Neural progenitor cell (in vitro differentiated cells): ENCODE measurements at regions not wholly inside any gene's neighbourhood (a gene's known extent, or its start where the extent isn't known, plus 50 kb on each side); places are given as distances from the start of the nearest gene placed in this dataset.

ENCODE experiments used
- CTCF ChIP-seq: fragments of 200-600 bp; sonication (generic); IDR thresholded peaks from 2 replicates; pipeline ENCODE4 v1.5.1; 2017; ENCODE audit warnings: antibody characterized with exemption, mild to moderate bottlenecking
- EZH2 ChIP-seq: fragments of 200-600 bp; sonication (generic); IDR thresholded peaks from 2 replicates; pipeline ENCODE4 v1.6.1; 2017; ENCODE audit warnings: antibody characterized with exemption, mild to moderate bottlenecking, moderate library complexity

DNA sequence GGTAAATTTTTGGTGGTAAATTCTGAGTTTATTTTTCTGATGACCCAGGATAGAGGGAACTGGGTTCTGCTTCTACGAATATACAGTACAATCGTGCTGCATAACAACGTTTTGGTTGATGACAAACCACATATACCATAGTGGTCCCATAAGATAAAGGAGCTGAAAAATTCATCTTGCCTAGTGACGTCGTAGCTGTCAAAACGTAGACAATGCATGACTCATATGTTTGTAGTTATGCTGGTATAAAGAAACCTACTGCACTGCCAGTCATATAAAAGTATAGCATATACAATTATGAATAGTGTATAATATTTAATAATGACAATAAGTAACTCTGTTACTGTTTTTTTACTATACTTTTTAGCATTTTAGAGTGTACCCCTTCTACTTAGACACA is 244.0 kb downstream of the GAS1 start:
- TF ChIP-seq CTCF, result no peak
- no peak for TF ChIP-seq EZH2
